ENCODE measurements at regions not wholly inside any gene's neighbourhood (a gene's known extent, or its start where the extent isn't known, plus 50 kb on each side); places are given as distances from the start of the nearest gene placed in this dataset.
A peak's percentile ranks its signal among the peaks of the same experiment; 100 is the strongest.

GRCh38 chr20:56153926-56154325 lies 94.6 kb upstream of the MC3R start:
- no peak for DNase-seq
- H3K4me3 ChIP-seq, result no peak overlapping the region
- no peak for TF ChIP-seq POLR2A (IDR thresholded peaks at IDR 0.05)
- TF ChIP-seq, protein P1, sequence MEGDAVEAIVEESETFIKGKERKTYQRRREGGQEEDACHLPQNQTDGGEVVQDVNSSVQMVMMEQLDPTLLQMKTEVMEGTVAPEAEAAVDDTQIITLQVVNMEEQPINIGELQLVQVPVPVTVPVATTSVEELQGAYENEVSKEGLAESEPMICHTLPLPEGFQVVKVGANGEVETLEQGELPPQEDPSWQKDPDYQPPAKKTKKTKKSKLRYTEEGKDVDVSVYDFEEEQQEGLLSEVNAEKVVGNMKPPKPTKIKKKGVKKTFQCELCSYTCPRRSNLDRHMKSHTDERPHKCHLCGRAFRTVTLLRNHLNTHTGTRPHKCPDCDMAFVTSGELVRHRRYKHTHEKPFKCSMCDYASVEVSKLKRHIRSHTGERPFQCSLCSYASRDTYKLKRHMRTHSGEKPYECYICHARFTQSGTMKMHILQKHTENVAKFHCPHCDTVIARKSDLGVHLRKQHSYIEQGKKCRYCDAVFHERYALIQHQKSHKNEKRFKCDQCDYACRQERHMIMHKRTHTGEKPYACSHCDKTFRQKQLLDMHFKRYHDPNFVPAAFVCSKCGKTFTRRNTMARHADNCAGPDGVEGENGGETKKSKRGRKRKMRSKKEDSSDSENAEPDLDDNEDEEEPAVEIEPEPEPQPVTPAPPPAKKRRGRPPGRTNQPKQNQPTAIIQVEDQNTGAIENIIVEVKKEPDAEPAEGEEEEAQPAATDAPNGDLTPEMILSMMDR (IDR thresholded peaks at IDR 0.05), result no peak
- no peaks in the 10 kb centered on the region for H3K9me3 ChIP-seq (replicated peaks in 1 of 3)
- H3K4me1 ChIP-seq (replicated peaks in 1 of 2), result no peaks in the 10 kb centered on the region
- 81 to 91% (median 89%) methylated on average over 5 of the region's 5 CpGs for WGBS, 4 donors
- intact Hi-C loops (cut with DNase I), result no loop called here
- H3K27me3 ChIP-seq, result no peaks in the 10 kb centered on the region
- H3K27ac ChIP-seq, result no peak overlapping the region
- H3K36me3 ChIP-seq (replicated peaks in 1 of 2), result no peaks in the 10 kb centered on the region

- no peaks in the 10 kb centered on the region for H3K27me3 ChIP-seq
- 87 to 94% (median 91%) methylated on average over 5 of the region's 5 CpGs for WGBS, 4 donors
- H3K4me3 ChIP-seq, result no peak overlapping the region
- DNase-seq, result no peak
- TF ChIP-seq POLR2A (IDR thresholded peaks at IDR 0.05), result no peak
- TF ChIP-seq, protein P1 (IDR thresholded peaks at IDR 0.05), result no peak
- intact Hi-C loops (cut with DNase I), result no loop called here
- H3K36me3 ChIP-seq (replicated peaks in 1 of 2), result no peaks in the 10 kb centered on the region
- H3K9me3 ChIP-seq (replicated peaks in 1 of 3), result no peaks in the 10 kb centered on the region
- H3K27ac ChIP-seq, result no peak overlapping the region
- H3K4me1 ChIP-seq (replicated peaks in 1 of 2), result no peaks in the 10 kb centered on the region
Observed at GRCh38 chr20:56155625-56156024, 92.9 kb upstream of the MC3R start.

- intact Hi-C loops (cut with DNase I), result no loop called here
- TF ChIP-seq, protein P1 (IDR thresholded peaks at IDR 0.05), result no peak
- no peak for TF ChIP-seq POLR2A (IDR thresholded peaks at IDR 0.05)
- Histone ChIP-seq H3K27ac (no peak overlapping the region), H3K9me3 (replicated peaks in 1 of 3) (no peaks in the 10 kb centered on the region), H3K36me3 (replicated peaks in 1 of 2) (no peaks in the 10 kb centered on the region), H3K4me3 (no peak overlapping the region), H3K27me3 (no peaks in the 10 kb centered on the region), H3K4me1 (replicated peaks in 1 of 2) (no peaks in the 10 kb centered on the region)
- 82 to 88% (median 87%) methylated on average over 12 of the region's 12 CpGs for WGBS, 4 donors
- DNase-seq, result no peak
Observed at GRCh38 chr20:56157530-56158203, 90.9 kb upstream of the MC3R start.

DNA sequence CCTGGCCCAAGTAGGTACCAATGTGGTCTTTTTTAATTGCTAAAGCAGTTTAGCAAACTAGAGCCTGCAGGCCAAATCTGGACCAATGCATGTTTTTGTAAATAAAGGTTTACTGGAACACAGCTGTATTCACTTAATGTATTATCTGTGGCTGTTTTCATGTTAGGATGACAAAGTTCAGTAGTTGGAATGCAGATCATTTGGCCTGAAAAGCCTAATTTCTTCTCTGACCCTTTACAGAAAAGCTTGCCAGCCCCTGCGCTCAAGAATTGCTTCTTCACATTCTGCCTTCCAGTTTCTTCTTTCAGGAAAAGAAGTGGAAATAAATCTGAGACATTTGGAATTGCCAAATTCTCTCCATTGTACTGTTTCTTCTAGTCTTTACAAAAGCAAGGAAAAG lies 90.0 kb upstream of the MC3R start:
- Histone ChIP-seq H3K9me3 (replicated peaks in 1 of 3) (no peaks in the 10 kb centered on the region), H3K27me3 (no peaks in the 10 kb centered on the region), H3K4me1 (replicated peaks in 1 of 2) (no peaks in the 10 kb centered on the region), H3K36me3 (replicated peaks in 1 of 2) (no peaks in the 10 kb centered on the region), H3K27ac (peak overlapping the region in 1 of 5 donors; percentile 36), H3K4me3 (no peak overlapping the region)
- WGBS, 4 donors, result 68 to 92% (median 76%) methylated on average over 1 of the region's 1 CpG
- TF ChIP-seq, protein P1 (IDR thresholded peaks at IDR 0.05), result no peak
- TF ChIP-seq POLR2A (IDR thresholded peaks at IDR 0.05), result no peak
- no peak for DNase-seq
- intact Hi-C loops (cut with DNase I), result no loop called here

Data from adrenal gland (tissue), 9 donors.